ENCODE measurements at regions not wholly inside any gene's neighbourhood (a gene's known extent, or its start where the extent isn't known, plus 50 kb on each side); places are given as distances from the start of the nearest gene placed in this dataset.

DNA sequence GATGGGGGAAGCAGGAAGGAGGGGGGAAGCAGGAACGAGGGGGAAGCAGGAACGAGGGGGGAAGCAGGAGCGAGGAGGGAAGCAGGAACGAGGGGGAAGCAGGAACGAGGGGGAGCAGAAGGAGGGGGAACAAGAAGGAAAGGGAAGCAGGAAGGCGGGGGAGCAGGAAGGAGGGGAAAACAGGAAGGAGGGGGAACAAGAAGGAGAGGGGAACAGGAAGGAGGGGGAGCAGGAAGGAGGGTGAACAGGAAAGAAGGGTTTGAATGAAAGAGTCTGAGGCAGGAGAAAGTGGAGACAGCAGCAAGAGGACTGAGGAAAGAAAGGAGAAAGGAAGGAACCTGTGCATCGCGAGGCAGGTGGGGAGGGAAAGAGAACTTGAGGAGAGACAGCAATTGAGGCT is 256.6 kb downstream of the PTEN start:
- H3K27me3 ChIP-seq (ENCODE audit: control insufficient read depth in 1 of 2, insufficient read depth in 2 of 2, low read length in 2 of 2): no peaks in the 10 kb centered on the region
- H3K36me3 ChIP-seq (ENCODE audit: insufficient read depth, low read length): no peaks in the 10 kb centered on the region
- H3K27ac ChIP-seq (ENCODE audit: low read depth in 1 of 2, low read length in 2 of 2): no peak overlapping the region
- H3K4me1 ChIP-seq (ENCODE audit: insufficient read depth, low read length): peaks cover 36% of the 10 kb centered on the region
- TF ChIP-seq CTCF (IDR thresholded peaks at IDR 0.05): no peak
- Mint-ChIP-seq H3K4me1 (ENCODE audit: low read depth) (peaks cover 11% of the 10 kb centered on the region), H3K4me3 (no peak overlapping the region), H3K36me3 (ENCODE audit: low read depth) (no peaks in the 10 kb centered on the region), H3K27ac (no peak overlapping the region), H3K9me3 (no peaks in the 10 kb centered on the region), H3K27me3 (no peaks in the 10 kb centered on the region)
- H3K4me3 ChIP-seq (ENCODE audit: low read length): no peak overlapping the region
- intact Hi-C loops (cut with DNase I, micrococcal nuclease): no loop called here
- no peak for DNase-seq
- no peaks in the 10 kb centered on the region for H3K9me3 ChIP-seq (ENCODE audit: control insufficient read depth in 1 of 2, insufficient read depth in 1 of 2, low read length in 2 of 2)
- ChIA-PET POLR2A (no interaction called here), CTCF (no interaction called here)
- ATAC-seq (ENCODE audit: poor library complexity): no peak

GRCh38 chr10:88120599-88121333 is 257.3 kb downstream of the PTEN start:
- ATAC-seq (ENCODE audit: poor library complexity) (no peak), DNase-seq (peak in 1 of 14 experiments; percentile 37)
- Mint-ChIP-seq H3K27ac (no peak overlapping the region), H3K4me3 (no peak overlapping the region), H3K36me3 (ENCODE audit: low read depth) (no peaks in the 10 kb centered on the region), H3K27me3 (no peaks in the 10 kb centered on the region), H3K9me3 (no peaks in the 10 kb centered on the region), H3K4me1 (ENCODE audit: low read depth) (peaks cover 11% of the 10 kb centered on the region)
- Histone ChIP-seq H3K36me3 (ENCODE audit: insufficient read depth, low read length) (no peaks in the 10 kb centered on the region), H3K4me1 (ENCODE audit: insufficient read depth, low read length) (peaks cover 36% of the 10 kb centered on the region), H3K9me3 (ENCODE audit: control insufficient read depth in 1 of 2, insufficient read depth in 1 of 2, low read length in 2 of 2) (no peaks in the 10 kb centered on the region), H3K27me3 (ENCODE audit: control insufficient read depth in 1 of 2, insufficient read depth in 2 of 2, low read length in 2 of 2) (no peaks in the 10 kb centered on the region), H3K4me3 (ENCODE audit: low read length) (no peak overlapping the region), H3K27ac (ENCODE audit: low read depth in 1 of 2, low read length in 2 of 2) (no peak overlapping the region)
- no peak for TF ChIP-seq CTCF (IDR thresholded peaks at IDR 0.05)
- POLR2A ChIA-PET: no interaction called here
- intact Hi-C loops (cut with DNase I, micrococcal nuclease): no loop called here
- CTCF ChIA-PET: no interaction called here

DNA sequence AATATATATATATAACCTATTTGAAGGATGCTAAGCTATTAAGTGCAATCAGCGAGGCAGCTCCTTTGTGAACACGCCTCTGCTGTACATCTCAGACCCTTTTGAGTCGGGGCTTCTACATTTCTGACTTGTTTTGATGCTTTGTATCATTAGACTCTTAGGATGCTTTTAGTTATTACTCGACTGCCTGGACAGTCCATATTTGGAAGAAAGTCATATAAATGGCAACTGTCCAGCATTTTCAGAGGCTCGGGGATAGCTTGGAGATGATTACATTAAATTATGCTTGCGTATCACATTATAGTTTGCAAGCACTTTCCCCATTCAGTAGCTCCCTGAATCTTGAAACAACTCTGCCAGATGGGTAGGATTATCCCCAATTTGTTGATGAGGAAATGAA is 257.9 kb downstream of the PTEN start:
- DNase-seq (no peak), ATAC-seq (ENCODE audit: poor library complexity) (no peak)
- Mint-ChIP-seq H3K9me3 (no peaks in the 10 kb centered on the region), H3K4me3 (no peak overlapping the region), H3K36me3 (ENCODE audit: low read depth) (no peaks in the 10 kb centered on the region), H3K4me1 (ENCODE audit: low read depth) (peaks cover 11% of the 10 kb centered on the region), H3K27ac (no peak overlapping the region), H3K27me3 (no peaks in the 10 kb centered on the region)
- Histone ChIP-seq H3K4me1 (ENCODE audit: insufficient read depth, low read length) (peaks cover 33% of the 10 kb centered on the region), H3K27me3 (ENCODE audit: control insufficient read depth in 1 of 2, insufficient read depth in 2 of 2, low read length in 2 of 2) (no peaks in the 10 kb centered on the region), H3K27ac (ENCODE audit: low read depth in 1 of 2, low read length in 2 of 2) (no peak overlapping the region), H3K9me3 (ENCODE audit: control insufficient read depth in 1 of 2, insufficient read depth in 1 of 2, low read length in 2 of 2) (no peaks in the 10 kb centered on the region), H3K36me3 (ENCODE audit: insufficient read depth, low read length) (no peaks in the 10 kb centered on the region), H3K4me3 (ENCODE audit: low read length) (no peak overlapping the region)
- TF ChIP-seq CTCF (IDR thresholded peaks at IDR 0.05): no peak
- intact Hi-C loops (cut with DNase I, micrococcal nuclease): no loop called here
- ChIA-PET CTCF (no interaction called here), POLR2A (no interaction called here)
